HG03066 (cell line): ENCODE measurements at regions not wholly inside any gene's neighbourhood (a gene's known extent, or its start where the extent isn't known, plus 50 kb on each side); places are given as distances from the start of the nearest gene placed in this dataset.
"Not testable (repeated sequence)": the region's sequence is repeated elsewhere in the genome, so short reads cannot be mapped to it uniquely, and the experiment has no call there.

ENCODE experiments used
- ATAC-seq: cut with Tn5 transposase; IDR thresholded peaks from one replicate; pipeline ENCODE4 v1.9.1; 2021; ENCODE audit warnings: low read depth; ENCODE audit not compliant: unreplicated experiment

DNA sequence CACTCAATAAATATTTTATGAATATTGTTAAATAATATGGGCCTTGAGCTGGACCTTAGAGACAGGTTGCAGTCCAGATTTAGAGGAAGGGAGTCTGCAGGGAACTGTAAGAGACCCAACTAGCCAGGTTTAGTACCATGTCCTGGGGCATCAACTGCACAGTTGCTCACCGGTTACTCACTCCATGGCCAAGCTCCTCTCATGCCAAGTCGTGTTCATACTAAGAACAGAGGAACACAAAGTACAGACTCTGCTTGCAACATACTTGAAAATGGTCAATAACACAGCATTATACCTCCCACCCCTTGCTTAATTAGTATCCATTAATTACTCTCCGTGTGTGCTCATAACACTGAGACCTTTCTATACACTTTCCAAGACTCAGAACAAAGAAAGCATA lies 317.6 kb upstream of the PIK3R1 start:
- no peak for ATAC-seq

DNA sequence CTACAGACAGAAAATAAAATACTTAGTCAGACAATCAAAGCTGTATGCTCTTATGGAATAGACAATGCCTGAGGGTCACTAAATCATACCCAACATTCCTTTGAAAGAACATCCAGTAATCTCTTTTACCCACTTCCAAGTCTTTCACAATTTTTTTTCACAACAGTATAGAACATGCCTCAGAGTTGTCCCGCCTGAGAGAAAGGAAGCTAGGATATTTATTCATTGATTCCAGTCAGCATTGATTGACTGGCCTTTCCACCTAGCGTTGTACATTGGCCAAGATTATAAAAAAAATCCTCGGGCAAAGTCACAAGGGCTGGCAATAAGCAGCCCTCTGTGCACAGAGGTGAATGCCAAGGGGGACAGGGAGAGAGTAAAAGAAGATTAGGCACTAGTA lies 318.1 kb upstream of the PIK3R1 start:
- no peak for ATAC-seq

DNA sequence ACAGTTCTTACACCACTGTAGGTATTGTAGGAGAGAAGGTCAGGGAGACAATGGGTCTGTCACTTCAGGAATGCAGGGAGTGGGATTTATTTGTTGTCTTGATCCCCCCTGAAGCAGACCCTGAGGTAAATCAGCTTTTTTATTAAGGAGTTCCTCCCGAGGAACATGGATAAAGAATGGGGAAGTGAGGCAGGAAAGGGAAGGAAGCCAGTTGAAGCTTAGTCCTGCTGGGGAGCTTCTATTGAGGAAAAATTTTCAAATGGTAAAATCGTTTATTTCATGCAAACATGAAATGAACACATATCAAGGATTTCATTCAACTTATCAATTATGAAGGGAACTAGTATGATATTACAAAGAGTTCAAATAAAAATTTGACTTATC lies 318.6 kb upstream of the PIK3R1 start:
- ATAC-seq: no peak

DNA sequence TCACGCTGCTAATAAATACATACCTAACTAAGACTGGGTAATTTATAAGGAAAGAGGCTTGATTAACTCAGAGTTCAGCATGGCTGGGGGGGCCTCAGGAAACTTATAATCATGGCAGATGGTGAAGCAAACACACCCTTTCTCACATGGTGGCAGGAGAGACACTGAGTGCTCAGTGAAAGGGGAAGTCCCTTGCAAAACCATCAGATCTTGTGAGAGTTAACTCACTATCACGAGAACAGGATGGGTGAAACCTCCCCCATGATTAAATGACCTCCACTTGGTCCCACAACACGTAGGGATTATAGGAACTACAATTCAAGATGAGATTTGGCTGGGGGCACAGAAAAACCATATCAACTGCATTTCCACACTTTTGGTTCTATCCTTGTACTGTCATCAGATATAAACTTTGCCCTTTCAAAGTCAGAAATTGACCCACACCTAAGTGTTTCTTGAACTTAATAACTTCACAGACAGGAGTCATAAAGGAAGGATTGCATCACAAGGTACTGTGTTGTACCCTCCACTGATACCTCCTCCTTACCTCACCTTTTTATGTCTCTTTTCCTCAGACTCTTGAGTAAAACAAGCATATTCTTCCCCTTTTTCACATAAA lies 319.1 kb upstream of the PIK3R1 start:
- ATAC-seq: no peak

DNA sequence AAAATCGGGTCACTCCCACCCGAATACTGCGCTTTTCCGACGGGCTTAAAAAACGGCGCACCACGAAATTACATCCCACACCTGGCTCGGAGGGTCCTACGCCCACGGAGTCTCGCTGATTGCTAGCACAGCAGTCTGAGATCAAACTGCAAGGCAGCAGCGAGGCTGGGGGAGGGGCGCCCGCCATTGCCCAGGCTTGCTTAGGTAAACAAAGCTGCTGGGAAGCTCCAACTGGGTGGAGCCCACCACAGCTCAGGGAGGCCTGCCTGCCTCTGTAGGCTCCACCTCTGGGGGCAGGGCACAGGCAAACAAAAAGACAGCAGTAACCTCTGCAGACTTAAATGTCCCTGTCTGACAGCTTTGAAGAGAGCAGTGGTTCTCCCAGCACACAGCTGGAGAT lies 325.7 kb upstream of the PIK3R1 start:
- ATAC-seq: not testable (repeated sequence)

DNA sequence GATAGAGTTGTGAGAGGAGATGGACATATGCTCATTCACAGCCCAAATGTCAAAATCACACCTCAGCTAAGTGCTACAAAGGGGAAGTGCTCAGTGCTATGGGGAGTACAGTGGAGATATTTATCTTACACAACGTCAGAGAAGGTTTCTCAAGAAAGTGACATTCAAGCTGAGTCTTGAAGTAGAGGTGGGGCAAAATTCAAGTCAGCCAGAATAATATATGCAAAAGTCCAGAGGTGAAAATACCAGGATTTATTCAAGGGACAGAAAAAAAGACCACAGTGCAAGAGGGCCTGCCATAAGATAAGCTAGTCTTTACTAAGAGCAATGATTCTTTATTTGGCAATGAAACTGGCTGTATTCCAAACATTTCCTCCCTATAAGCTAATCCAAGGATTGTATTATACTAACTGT lies 327.8 kb upstream of the PIK3R1 start:
- ATAC-seq: no peak

DNA sequence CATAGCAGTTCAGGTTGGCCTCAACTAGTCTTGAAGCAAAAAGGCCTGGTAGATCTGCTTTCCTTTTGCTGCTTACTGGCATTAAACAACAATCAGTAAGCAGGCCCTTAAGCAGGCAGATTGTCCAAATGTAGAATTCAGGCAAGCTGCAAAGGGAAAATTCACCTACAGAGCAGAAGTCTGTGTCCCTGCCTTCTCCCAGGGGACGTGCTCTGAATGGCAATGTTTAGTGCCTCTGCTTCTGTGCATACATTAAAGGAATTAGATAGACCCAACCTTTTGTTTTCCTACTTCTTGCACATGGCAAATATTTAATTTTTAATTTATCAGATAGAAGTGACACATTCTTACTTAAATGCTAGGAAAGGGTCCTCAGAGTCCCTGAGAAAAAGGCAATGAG lies 328.8 kb upstream of the PIK3R1 start:
- ATAC-seq: no peak

DNA sequence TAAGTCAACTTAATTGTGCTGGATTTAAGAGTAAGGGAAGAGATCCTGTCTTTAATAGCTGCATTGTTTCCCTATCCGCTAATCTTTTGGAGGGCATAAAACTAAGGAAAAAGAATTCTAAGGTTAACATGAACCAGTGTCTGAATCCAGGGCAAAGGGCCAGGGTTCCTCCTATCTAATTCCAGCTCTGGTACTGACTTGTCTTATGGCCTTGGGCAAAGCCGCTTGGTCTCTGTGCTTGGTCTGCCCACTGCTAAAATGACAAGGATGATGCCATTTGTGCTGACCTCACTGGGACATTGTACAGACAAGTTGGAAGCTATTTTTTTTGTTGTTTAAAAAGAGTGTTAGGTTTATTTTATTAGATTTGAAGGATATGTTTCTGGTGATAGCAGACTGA lies 334.7 kb upstream of the PIK3R1 start:
- no peak for ATAC-seq

DNA sequence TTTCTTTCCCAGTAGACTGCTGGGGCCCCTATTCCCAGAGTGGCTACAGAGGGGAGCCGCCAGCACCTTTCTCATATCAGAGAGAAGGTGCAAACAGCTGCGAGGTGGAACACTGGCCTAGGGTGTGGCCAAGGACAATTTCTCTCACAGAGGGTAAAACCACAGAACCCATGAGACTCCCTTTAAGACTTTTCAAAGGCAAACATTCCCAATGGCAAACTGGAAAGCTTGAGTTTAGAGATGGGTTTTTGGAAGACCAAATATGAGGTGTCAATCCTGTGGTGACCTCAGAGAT lies 335.1 kb upstream of the PIK3R1 start:
- no peak for ATAC-seq

DNA sequence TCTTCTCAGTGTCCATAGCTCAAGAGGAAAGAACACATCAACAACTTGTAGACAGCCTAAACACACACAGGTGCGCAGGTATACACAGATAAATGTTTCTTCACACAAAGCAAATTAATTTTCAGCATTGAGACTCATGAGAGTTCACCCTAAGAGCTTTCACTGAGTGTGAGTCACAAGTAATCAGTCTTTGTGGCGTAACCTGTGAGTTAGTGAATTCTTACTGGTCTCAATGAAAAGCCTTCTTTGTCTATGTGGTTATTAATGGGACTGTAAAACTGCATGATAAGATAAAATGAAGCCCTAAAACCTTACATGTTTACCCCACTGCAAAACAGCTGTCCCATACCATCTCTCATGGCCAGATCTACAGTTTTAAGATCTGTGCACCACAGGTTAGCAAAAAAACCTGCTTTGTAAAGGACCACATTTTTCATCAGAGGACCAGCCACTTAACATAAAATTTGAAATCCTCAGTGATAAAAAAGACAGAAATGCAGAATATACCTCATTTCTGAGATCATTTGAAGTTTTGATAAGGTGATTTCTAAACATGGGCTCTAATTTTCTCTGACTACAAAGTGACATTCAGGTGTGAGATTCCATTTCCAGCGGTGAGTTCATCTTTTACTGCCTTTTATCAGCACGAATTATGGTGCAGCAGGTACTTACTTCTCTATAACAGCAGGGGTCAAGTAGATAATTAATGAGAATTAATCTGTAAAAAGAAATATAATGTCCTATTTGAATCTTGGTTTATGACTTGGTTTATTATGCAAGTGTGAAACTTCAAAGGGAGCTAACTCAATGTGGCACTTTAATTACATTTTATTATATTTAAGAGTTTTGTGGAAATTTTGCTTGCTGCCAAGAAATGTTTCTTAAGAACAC lies 335.7 kb upstream of the PIK3R1 start:
- no peak for ATAC-seq

DNA sequence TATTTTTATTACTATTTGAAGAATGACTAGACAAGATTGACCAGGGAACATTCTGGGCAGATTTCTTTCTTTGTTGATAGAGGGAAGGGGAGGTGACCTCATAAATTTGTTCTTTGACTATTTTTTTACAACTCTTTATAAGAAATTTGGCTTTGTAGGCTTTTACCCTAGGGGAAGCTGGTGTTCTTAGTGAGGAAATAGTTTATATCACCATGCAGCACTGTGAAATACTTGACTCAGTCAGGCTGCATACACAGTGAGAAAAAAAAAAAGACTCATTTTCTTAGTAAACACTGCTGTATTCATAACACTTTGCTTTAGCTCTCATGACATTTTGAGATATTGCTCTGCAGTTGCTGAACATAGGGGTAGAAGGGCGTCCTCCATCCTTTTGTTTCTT lies 336.6 kb upstream of the PIK3R1 start:
- no peak for ATAC-seq

DNA sequence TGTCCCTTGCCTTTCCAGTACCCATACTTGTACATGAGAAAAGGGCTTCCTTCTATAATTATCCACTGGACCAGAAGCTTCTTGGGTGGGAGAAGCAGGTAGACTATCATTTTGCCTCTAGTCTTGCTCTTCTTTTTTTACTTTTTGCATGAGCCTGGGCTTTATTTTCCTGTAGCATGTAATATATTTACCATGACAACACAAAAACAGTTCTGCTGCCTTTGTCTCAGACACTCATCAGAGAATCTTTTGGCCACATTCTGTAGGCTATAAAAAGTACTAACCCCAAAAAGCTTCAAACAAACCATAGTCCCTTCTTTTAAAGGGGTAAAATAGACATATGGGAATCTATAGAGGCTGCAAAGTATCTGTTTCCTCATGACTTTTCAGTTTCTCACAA lies 339.2 kb upstream of the PIK3R1 start:
- ATAC-seq: no peak

DNA sequence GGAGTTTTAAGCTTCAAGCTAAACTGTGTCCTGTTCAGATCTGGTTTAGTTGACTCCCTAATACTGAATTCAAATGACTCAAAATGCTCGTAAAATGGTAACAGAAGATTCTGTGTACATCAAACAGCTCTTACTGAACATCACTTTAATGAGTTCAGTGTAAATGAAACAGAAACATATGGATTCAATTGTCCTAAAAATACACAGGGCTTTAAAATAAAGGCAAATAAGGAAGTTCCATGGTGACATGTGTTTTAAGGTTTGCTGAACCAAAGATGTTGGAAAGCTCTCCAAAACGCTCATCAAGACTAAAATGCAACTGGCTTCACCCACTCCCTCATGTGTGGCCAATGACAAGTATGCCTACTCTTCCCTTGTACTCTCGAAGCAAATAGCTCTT lies 340.0 kb upstream of the PIK3R1 start:
- ATAC-seq: no peak

DNA sequence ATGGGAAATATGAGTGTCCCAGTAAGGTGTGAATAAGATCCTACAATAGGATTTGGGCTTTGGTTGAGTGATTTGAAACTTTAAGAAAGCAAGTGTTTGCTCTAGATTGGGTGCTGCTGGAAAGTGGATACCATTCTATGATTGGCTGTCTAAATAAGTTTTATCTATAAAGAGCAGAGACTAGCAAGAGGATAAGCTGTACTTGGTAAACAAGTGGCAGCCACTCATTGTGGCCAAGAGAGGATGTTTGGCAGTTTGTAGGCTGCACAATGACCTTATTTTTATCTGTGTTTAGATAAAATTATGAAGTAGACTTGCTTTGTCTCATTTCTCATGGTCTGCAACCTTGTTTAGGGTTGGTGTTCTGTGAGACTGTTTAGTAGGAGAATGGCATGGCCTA lies 341.6 kb upstream of the PIK3R1 start:
- ATAC-seq: no peak

DNA sequence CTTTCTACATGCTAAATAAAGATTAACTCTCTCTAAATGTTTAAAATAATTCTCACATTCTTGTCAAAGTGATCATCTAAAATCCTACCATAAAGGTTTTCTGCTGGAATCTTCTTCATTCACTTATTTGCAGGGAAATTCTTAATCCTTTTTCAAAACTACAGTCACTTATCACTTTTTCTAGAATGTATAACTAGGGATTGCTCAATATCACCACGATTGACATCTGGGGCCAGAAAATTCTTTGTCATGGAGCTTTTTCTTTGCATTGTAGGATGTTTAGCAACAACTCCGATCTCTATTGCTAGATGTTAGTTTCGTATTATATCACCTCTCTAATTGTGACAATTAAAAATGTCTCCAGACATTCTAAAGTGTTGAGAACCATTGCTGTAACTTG lies 344.9 kb upstream of the PIK3R1 start:
- no peak for ATAC-seq

DNA sequence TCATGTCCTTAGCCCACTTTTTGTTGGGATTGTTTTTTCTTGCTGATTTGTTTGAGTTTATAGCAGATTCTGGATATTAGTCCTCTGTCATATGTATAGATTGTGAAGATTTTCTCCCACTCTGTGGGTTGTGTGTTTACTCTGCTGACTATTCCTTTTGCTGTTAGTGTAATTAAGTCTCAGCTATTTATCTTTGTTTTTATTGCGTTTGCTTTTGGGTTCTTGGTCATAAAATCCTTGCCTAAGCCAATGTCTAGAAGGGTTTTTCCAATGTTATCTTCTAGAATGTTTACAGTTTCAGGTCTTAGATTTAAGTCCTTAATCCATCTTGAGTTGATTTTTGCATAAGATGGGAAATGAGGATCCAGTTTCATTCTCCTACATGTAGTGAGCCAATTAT lies 351.2 kb upstream of the PIK3R1 start:
- not testable (repeated sequence) for ATAC-seq

DNA sequence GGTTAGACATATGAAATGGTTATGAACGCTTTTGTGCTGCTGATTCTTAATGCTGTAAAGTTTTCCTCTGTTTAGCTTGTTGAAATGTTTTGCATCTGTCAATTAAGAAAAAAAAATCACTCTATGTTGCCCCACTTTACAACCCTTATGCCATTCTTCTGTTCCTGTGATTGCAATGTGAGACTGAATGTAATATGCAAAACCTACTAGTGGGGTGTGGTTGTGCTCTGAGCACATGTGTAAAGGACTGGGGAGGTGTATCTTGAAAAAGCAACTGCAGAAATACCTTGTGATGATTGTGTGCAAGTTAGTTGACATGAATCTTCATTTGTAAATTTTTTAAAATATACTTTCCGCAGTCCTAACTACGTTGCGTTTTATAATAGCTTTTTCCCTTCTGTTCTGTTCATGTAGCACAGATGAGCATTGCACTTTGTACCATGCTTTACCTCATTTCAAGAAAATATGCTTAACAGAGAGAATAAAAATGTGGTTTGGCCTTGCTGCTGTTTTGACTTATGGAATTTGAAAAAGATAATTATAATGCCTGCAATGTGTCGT lies 357.0 kb upstream of the PIK3R1 start:
- ATAC-seq: no peak

DNA sequence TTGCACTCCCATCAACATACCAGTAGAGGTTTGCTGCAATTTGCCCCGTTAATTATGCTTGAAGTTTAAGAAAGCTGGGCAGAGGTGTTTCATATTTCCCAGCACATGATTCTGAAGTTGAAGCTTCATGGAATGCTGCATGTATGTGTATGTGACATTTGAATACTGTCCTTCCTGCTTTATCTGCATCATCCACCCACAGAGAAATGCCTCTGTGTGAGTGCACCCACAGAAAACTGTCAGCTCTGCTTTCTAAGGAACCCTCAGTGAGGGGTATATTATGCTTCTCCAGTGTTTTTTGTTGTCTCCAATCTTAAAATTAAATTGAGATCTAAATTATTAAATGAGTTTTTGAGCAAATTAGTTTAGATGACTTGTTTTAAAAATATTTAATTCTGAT lies 358.1 kb upstream of the PIK3R1 start:
- ATAC-seq: no peak

DNA sequence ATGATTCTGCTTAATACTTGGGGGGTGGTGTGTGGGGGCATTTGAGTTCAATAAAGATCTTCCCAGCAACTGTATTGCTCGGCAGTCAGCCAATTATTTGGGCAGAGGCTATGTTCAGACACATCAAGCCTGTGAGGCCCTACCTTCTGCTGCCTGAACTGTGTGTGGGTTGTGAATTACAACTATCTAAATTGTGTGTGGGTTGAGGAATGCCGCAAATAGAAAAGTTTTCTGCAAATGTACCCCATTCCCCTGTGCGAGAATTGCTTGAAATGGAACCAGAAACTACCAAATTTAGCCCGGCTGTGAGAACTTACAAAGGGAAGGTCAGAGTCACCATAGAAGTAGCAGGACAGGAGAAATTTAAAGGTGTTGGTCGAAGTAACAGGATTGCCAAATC lies 360.0 kb upstream of the PIK3R1 start:
- ATAC-seq: no peak

DNA sequence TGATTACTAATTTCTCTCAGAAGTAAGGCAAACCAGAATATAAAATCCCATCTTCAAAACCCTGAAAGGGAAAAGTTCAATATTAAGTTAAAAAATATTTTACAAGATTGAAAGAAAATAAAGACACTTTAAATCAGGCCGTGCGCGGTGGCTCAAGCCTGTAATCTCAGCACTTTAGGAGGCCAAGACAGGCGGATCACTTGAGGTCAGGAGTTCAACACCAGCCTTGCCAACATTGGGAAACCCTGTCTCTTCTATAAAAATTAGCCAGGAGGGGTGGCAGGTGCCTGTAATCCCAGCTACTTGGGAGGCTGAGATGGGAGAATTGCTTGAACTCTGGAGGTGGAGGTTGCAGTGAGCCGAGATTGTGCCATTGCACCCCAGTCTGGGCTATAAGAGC lies 364.6 kb upstream of the PIK3R1 start:
- not testable (repeated sequence) for ATAC-seq

DNA sequence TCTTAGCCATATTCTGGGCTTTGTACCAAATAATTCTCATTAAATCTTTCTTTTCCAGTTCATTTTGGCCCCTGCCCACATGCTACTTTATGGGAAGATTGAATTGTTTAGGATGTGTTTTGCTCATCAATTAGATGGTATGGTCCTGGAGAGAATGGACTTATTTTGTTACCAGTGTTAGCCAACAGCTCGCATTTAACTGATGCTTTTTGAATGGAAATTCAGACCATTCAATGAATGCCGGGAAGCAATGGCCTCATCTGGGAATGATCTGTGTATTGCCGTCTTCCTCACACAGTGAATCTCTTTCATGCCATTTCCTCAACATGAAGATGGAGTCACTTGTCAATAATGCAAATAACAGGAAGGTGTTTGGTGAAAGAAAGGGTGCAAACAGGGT lies 370.6 kb upstream of the PIK3R1 start:
- no peak for ATAC-seq

DNA sequence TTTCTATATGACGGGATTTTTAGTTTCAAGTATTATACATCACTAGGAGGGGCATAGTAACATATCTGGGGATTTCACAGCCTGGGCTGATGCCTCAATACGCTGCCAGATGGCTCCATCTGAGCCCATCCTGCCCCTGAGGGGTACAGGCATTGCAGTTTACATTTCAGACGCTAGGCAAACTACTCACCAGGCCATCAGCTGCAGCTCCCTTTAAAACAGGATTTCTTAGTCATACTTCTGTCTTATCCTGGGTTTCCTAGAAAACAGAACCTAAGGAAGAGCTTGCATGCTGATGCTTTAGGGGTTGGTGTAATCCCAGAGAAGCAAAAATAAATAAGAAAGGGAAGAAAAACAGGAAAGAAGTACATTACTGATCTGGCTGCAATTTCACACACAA lies 372.8 kb upstream of the PIK3R1 start:
- ATAC-seq: no peak
